ENCODE measurements at regions not wholly inside any gene's neighbourhood (a gene's known extent, or its start where the extent isn't known, plus 50 kb on each side); places are given as distances from the start of the nearest gene placed in this dataset.

- SMC1A ChIA-PET (ENCODE audit: uncharacterized antibody, unreplicated experiment): no interaction called here
- no peak overlapping the region for H3K4me2 ChIP-seq (ENCODE audit: control insufficient read depth, insufficient read depth)
Observed at GRCh38 chr2:225104321-225104720, 62.1 kb upstream of the DOCK10 start.

GRCh38 chr2:225103737-225104141 lies 61.5 kb upstream of the DOCK10 start:
- intact Hi-C loops (cut with micrococcal nuclease; ENCODE audit: unreplicated experiment) (no loop called here), in situ Hi-C loops (cut with MboI) (no loop called here)
- RAD21 ChIA-PET (ENCODE audit: unreplicated experiment): interaction anchor here (0.6 kb wide), 1 partner anchor 459 kb away, joined by 3 read pairs; no protein-coding TSS in a partner anchor
- DNase-seq (ENCODE audit: low read depth, low spot score): no peak
- Histone ChIP-seq H3K27me3 (replicated peaks in 1 of 2; ENCODE audit: control insufficient read depth in 2 of 2, insufficient read depth in 2 of 2, low read length in 1 of 2) (no peaks in the 10 kb centered on the region), H3K4me1 (ENCODE audit: control insufficient read depth, insufficient read depth, low read length) (no peaks in the 10 kb centered on the region), H3K27ac (ENCODE audit: control insufficient read depth, insufficient read depth) (no peak overlapping the region), H4K20me1 (ENCODE audit: control insufficient read depth, insufficient read depth) (no peaks in the 10 kb centered on the region), H2AFZ (ENCODE audit: control insufficient read depth, low read depth, low read length) (no peak overlapping the region), H3K4me2 (ENCODE audit: control insufficient read depth, insufficient read depth) (no peak overlapping the region), H3K4me3 (no peak overlapping the region), H3K36me3 (ENCODE audit: control insufficient read depth in 2 of 2, insufficient read depth in 2 of 2, low read length in 1 of 2) (no peaks in the 10 kb centered on the region), H3K9me3 (replicated peaks; ENCODE audit: control insufficient read depth, insufficient read depth, low read length) (no peaks in the 10 kb centered on the region), H3K9ac (ENCODE audit: control insufficient read depth, insufficient read depth, low read length) (no peak overlapping the region), H3K79me2 (ENCODE audit: control insufficient read depth, insufficient read depth, low read length) (no peaks in the 10 kb centered on the region)
- CTCF ChIA-PET: interaction anchor here (1.4 kb wide), 1 partner anchor 10 kb away, joined by 3 read pairs; no protein-coding TSS in a partner anchor
- no peak for FAIRE-seq
- SMC1A ChIA-PET (ENCODE audit: uncharacterized antibody, unreplicated experiment): no interaction called here
- no TSS peak for BruUV-seq (replicated peaks)
- POLR2A ChIA-PET: no interaction called here
- ATAC-seq: no peak
- WGBS (ENCODE audit: insufficient coverage, insufficient replicate concordance, low lambda C conversion rate, missing lambda C conversion rate): 26% methylated on average over 2 of the region's 2 CpGs
- TF ChIP-seq IRF3 (IDR thresholded peaks at IDR 0.05) (no peak), RB1 (IDR thresholded peaks at IDR 0.05; ENCODE audit: borderline replicate concordance) (no peak), NR2C2 (IDR thresholded peaks at IDR 0.05; ENCODE audit: borderline replicate concordance, control insufficient read depth, insufficient read length, low read depth) (no peak), CBFB (IDR thresholded peaks at IDR 0.05; ENCODE audit: low read depth) (no peak), ZNF622 (IDR thresholded peaks at IDR 0.05) (no peak), PBX3 (IDR thresholded peaks at IDR 0.05; ENCODE audit: insufficient replicate concordance, low read depth, low read length) (no peak)

More at GRCh38 chr2:225104321-225104720, 62.1 kb upstream of the DOCK10 start:
- Histone ChIP-seq H3K27me3 (replicated peaks in 1 of 2; ENCODE audit: control insufficient read depth in 2 of 2, insufficient read depth in 2 of 2, low read length in 1 of 2) (no peaks in the 10 kb centered on the region), H3K27ac (ENCODE audit: control insufficient read depth, insufficient read depth) (no peak overlapping the region), H3K9me3 (replicated peaks; ENCODE audit: control insufficient read depth, insufficient read depth, low read length) (no peaks in the 10 kb centered on the region), H3K79me2 (ENCODE audit: control insufficient read depth, insufficient read depth, low read length) (no peaks in the 10 kb centered on the region), H3K36me3 (ENCODE audit: control insufficient read depth in 2 of 2, insufficient read depth in 2 of 2, low read length in 1 of 2) (no peaks in the 10 kb centered on the region), H3K4me3 (no peak overlapping the region), H3K9ac (ENCODE audit: control insufficient read depth, insufficient read depth, low read length) (no peak overlapping the region), H3K4me1 (ENCODE audit: control insufficient read depth, insufficient read depth, low read length) (no peaks in the 10 kb centered on the region), H4K20me1 (ENCODE audit: control insufficient read depth, insufficient read depth) (no peaks in the 10 kb centered on the region), H2AFZ (ENCODE audit: control insufficient read depth, low read depth, low read length) (no peak overlapping the region)
- intact Hi-C loops (cut with micrococcal nuclease; ENCODE audit: unreplicated experiment) (no loop called here), in situ Hi-C loops (cut with MboI) (no loop called here)
- no peak for FAIRE-seq
- ChIA-PET RAD21 (ENCODE audit: unreplicated experiment) (no interaction called here), CTCF (interaction anchor here (1.4 kb wide), 1 partner anchor 11 kb away, joined by 3 read pairs; no protein-coding TSS in a partner anchor), POLR2A (no interaction called here)
- TF ChIP-seq ZNF384 (IDR thresholded peaks at IDR 0.05; ENCODE audit: borderline replicate concordance, low read depth, low read length) (no peak), IRF4 (IDR thresholded peaks at IDR 0.05; ENCODE audit: low read depth, low read length) (no peak), RBBP5 (conservative IDR thresholded peaks at IDR 0.05) (no peak), CBX5 (IDR thresholded peaks at IDR 0.05; ENCODE audit: low read depth) (no peak), SUPT20H (IDR thresholded peaks at IDR 0.05; ENCODE audit: borderline replicate concordance, control insufficient read depth, low read depth, low read length) (no peak), CHD2 (IDR thresholded peaks at IDR 0.05; ENCODE audit: borderline replicate concordance, low read depth, low read length) (no peak), NFYB (IDR thresholded peaks at IDR 0.05; ENCODE audit: insufficient read depth, low read depth, low read length) (no peak), RAD51 (IDR thresholded peaks at IDR 0.05) (no peak), ZNF24 (IDR thresholded peaks at IDR 0.05) (no peak), KAT2A (conservative IDR thresholded peaks at IDR 0.05; ENCODE audit: control insufficient read depth, low read depth, low read length) (no peak), NFXL1 (IDR thresholded peaks at IDR 0.05; ENCODE audit: borderline replicate concordance) (no peak), PAX5 (IDR thresholded peaks at IDR 0.05; ENCODE audit: borderline replicate concordance, low read depth, low read length) (no peak), POLR2A (IDR thresholded peaks at IDR 0.05; ENCODE audit: low read depth, low read length) (no peak), SRF (IDR thresholded peaks at IDR 0.05; ENCODE audit: low read depth in 2 of 2, low read length in 2 of 2) (no peak), KLF5 (IDR thresholded peaks at IDR 0.05; ENCODE audit: partially characterized antibody) (no peak), TCF7 (IDR thresholded peaks at IDR 0.05; ENCODE audit: borderline replicate concordance) (no peak), ATF7 (IDR thresholded peaks at IDR 0.05; ENCODE audit: low read depth) (no peak), ESRRA (IDR thresholded peaks at IDR 0.05; ENCODE audit: low read length) (no peak), LARP7 (IDR thresholded peaks at IDR 0.05) (no peak), CBX3 (IDR thresholded peaks at IDR 0.05; ENCODE audit: borderline replicate concordance, low read depth) (no peak)
- no peak for DNase-seq (ENCODE audit: low read depth, low spot score)
- BruUV-seq (replicated peaks): no TSS peak
- WGBS (ENCODE audit: insufficient coverage, insufficient replicate concordance, low lambda C conversion rate, missing lambda C conversion rate): 53% methylated on average over 1 of the region's 1 CpG
- no peak for ATAC-seq
